K562 (cell line): ENCODE measurements at regions not wholly inside any gene's neighbourhood (a gene's known extent, or its start where the extent isn't known, plus 50 kb on each side); places are given as distances from the start of the nearest gene placed in this dataset.

Experiments
- MAX ChIP-seq: sonication (generic); formaldehyde crosslinking; IDR thresholded peaks from 2 replicates; pipeline ENCODE4 v1.9.0; 2022; ENCODE audit warnings: mild to moderate bottlenecking, missing genetic modification reagents
- NR2F6 ChIP-seq: fragments of 450-650 bp; formaldehyde crosslinking; IDR thresholded peaks from 2 replicates; pipeline ENCODE4 v1.4.0; 2020; ENCODE audit warnings: mild to moderate bottlenecking
- POLR2A ChIP-seq: fragments of 450-650 bp; conservative IDR thresholded peaks from 2 replicates; pipeline ENCODE4 v1.6.1; 2016
- TCF7 ChIP-seq: sonication (generic); IDR thresholded peaks from 2 replicates; pipeline ENCODE4 v1.6.1; 2016; ENCODE audit warnings: antibody characterized with exemption, borderline replicate concordance
- YY1 ChIP-seq, 3 experiments: IDR thresholded peaks; 2 replicates each; pipeline ENCODE4 v1.6.1; 2011; ENCODE audit warnings: low read length in 2 of 3, mild to moderate bottlenecking in 2 of 3, moderate library complexity in 2 of 3, borderline replicate concordance in 1 of 3, control low read depth in 1 of 3, low read depth in 1 of 3; ENCODE audit not compliant: insufficient read depth in 3 of 3, insufficient replicate concordance in 2 of 3, control insufficient read depth in 1 of 3, insufficient read length in 1 of 3; ENCODE audit errors: extremely low read depth in 1 of 3
- TF ChIP-seq, protein P1 (sequence below), 3 experiments: IDR thresholded peaks in 2 of 3; conservative IDR thresholded peaks in 1 of 3; 2 replicates each; pipeline ENCODE4 v1.5.1; 2011 to 2012; ENCODE audit warnings: low read length in 3 of 3, mild to moderate bottlenecking in 3 of 3, control low read depth in 2 of 3, improper control_type of control experiment in 1 of 3, inconsistent platforms in 1 of 3, low read depth in 1 of 3, mixed read lengths in 1 of 3, moderate library complexity in 1 of 3; ENCODE audit not compliant: insufficient read depth in 2 of 3
- TF ChIP-seq, protein P2 (sequence below), 2 experiments: fragments of 450-650 bp; formaldehyde crosslinking in 1 of 2; IDR thresholded peaks; 2 replicates each; pipeline versions ENCODE4 v1.4.0 to v1.6.1; 2014 to 2020; ENCODE audit warnings: mild to moderate bottlenecking in 2 of 2, borderline replicate concordance in 1 of 2, low read depth in 1 of 2

DNA sequence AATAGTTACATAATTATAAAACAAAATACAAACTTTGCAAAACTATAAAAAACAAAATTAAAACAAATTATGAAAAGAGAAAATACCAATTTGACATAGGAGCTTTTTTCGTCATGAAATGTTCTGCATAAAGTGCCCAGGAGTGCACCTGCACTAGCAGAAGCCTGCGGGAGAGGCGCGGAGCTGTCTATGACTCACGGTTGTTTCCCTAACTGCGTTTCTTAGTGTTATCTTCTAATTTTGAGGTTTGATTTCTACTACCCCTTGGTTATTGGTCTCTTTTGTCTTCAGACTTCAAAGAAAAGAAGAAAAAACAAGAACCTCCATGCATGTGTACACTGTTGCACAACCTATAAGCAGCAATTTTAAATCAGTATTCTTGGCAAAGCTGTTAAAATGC, 740.9 kb upstream of the LRRC4C start:
- TF ChIP-seq POLR2A: no peak
- TF ChIP-seq YY1 (IDR thresholded peaks at IDR 0.05; ENCODE audit: borderline replicate concordance in 1 of 3, control insufficient read depth in 1 of 3, extremely low read depth in 1 of 3, insufficient read depth in 3 of 3, insufficient read length in 1 of 3, insufficient replicate concordance in 2 of 3, low read depth in 1 of 3, low read length in 2 of 3): no peak
- no peak for TF ChIP-seq MAX (CRISPR knock-in tag)
- TF ChIP-seq NR2F6 (CRISPR knock-in tag): no peak
- TF ChIP-seq, protein P1, sequence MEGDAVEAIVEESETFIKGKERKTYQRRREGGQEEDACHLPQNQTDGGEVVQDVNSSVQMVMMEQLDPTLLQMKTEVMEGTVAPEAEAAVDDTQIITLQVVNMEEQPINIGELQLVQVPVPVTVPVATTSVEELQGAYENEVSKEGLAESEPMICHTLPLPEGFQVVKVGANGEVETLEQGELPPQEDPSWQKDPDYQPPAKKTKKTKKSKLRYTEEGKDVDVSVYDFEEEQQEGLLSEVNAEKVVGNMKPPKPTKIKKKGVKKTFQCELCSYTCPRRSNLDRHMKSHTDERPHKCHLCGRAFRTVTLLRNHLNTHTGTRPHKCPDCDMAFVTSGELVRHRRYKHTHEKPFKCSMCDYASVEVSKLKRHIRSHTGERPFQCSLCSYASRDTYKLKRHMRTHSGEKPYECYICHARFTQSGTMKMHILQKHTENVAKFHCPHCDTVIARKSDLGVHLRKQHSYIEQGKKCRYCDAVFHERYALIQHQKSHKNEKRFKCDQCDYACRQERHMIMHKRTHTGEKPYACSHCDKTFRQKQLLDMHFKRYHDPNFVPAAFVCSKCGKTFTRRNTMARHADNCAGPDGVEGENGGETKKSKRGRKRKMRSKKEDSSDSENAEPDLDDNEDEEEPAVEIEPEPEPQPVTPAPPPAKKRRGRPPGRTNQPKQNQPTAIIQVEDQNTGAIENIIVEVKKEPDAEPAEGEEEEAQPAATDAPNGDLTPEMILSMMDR (IDR thresholded peaks at IDR 0.05 in 2 of 3, conservative IDR thresholded peaks at IDR 0.05 in 1 of 3; ENCODE audit: insufficient read depth in 2 of 3, low read depth in 1 of 3, low read length in 3 of 3): no peak
- TF ChIP-seq TCF7: no peak
- TF ChIP-seq, protein P2, sequence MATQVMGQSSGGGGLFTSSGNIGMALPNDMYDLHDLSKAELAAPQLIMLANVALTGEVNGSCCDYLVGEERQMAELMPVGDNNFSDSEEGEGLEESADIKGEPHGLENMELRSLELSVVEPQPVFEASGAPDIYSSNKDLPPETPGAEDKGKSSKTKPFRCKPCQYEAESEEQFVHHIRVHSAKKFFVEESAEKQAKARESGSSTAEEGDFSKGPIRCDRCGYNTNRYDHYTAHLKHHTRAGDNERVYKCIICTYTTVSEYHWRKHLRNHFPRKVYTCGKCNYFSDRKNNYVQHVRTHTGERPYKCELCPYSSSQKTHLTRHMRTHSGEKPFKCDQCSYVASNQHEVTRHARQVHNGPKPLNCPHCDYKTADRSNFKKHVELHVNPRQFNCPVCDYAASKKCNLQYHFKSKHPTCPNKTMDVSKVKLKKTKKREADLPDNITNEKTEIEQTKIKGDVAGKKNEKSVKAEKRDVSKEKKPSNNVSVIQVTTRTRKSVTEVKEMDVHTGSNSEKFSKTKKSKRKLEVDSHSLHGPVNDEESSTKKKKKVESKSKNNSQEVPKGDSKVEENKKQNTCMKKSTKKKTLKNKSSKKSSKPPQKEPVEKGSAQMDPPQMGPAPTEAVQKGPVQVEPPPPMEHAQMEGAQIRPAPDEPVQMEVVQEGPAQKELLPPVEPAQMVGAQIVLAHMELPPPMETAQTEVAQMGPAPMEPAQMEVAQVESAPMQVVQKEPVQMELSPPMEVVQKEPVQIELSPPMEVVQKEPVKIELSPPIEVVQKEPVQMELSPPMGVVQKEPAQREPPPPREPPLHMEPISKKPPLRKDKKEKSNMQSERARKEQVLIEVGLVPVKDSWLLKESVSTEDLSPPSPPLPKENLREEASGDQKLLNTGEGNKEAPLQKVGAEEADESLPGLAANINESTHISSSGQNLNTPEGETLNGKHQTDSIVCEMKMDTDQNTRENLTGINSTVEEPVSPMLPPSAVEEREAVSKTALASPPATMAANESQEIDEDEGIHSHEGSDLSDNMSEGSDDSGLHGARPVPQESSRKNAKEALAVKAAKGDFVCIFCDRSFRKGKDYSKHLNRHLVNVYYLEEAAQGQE (IDR thresholded peaks at IDR 0.05; ENCODE audit: borderline replicate concordance): no peak
- TF ChIP-seq, protein P2 (CRISPR knock-in tag; IDR thresholded peaks at IDR 0.05; ENCODE audit: low read depth): no peak
